Cerebellar cortex (tissue), 1 donor: ENCODE measurements at regions not wholly inside any gene's neighbourhood (a gene's known extent, or its start where the extent isn't known, plus 50 kb on each side); places are given as distances from the start of the nearest gene placed in this dataset.

Source experiments
- DNase-seq: peaks from one replicate; pipeline ENCODE4 v3.0.0-alpha.2; 2015; ENCODE audit warnings: low spot score

DNA sequence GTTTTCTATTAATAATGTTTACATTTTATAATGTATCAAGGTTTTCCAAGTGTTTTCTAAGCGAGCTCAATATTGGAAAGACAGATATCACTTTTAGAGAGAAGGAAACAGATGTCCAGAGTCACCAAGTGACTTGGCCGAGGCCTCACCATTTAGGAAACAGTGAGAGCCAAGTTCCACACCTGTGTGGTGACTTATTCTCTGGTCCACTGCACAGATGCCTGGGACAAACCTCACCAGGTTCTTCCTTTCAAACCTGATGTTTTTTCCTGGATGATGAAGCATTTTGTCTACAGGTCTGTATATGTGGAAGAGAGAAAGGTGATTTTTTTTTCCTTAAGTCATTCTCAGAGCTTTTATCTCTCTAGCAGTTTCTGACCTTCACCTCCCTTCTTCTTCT lies 280.7 kb downstream of the LPIN1 start:
- no peak for DNase-seq

DNA sequence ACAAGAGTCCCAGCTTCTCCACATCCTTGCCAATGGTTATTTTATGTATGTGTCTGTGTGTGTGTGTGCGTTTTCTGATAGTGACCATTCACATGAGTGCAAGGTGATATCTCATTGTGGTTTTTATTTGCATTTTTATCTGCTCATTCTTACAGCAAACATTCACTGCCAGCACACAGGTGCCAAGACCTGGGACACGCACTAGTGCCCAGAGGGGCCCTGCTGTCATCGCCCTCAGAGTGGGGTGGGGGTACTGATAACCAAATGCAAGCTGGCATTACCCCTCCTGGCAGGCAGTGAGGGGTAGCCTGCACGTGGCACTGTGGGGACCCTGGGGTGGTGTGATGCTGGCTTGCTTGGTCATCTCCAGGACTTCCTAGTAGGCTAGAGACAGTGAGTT lies 285.4 kb downstream of the LPIN1 start:
- no peak for DNase-seq

GRCh38 chr2:12032398-12032797 lies 286.0 kb downstream of the LPIN1 start:
- DNase-seq, result no peak

- no peak for DNase-seq
These were observed 286.5 kb downstream of the LPIN1 start for GRCh38 chr2:12032975-12033374.

DNA sequence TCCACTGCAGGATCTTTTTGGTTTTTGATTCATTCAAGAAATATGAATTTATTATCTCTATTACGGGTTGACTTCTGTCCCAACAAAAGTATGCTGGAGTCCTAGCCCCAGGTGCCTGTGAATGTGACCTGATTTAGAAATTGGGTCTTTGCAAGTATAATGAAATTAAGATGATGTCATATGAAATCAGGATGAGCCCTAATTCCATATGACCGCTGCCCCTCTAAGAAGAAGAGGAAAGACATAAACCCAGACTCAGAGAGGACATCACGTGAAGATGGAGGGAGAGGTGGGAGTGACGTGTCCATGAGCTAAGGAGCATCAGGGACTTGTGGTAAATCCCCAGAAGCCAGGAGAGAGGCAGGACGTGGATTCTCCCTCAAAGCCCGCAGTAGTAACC lies 287.1 kb downstream of the LPIN1 start:
- no peak for DNase-seq

- no peak for DNase-seq
These were observed 287.9 kb downstream of the LPIN1 start for GRCh38 chr2:12034382-12034781.

DNA sequence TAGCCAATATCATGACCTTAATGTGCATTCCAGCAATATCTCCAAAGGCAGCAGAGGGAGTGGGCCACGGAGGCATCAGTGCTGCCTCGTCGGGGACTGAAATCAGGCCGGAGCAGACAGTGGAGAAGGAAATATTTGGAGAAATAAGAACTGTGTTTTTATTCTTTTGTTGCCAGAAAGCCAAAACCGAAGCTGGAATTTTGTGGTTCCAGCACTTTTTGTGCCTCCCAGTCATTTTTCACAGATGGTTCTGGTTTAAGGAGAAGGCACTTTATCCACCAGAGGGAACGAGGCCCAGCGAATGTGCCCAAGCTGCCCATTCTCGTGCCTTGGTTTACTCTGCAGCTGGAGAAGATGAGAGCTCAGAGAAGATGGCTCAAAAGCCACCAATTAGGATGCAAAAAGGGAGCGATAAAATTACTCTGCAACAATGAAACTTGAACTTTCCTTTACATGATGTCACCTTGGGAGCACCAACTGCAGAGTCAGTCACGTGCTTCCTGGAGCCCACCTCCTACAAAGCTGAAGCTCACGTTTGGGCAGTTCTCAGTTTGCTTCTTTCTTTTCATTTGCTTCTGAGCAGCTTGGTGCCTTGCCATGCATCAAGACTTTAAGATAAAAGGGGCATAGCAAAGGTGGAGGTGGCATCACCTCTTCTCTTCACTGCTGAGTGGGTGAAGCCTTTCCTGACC lies 288.7 kb downstream of the LPIN1 start:
- DNase-seq, result no peak

- no peak for DNase-seq
These were observed 289.7 kb downstream of the LPIN1 start for GRCh38 chr2:12035956-12036639.

GRCh38 chr2:12036640-12036983 lies 290.2 kb downstream of the LPIN1 start:
- no peak for DNase-seq

DNA sequence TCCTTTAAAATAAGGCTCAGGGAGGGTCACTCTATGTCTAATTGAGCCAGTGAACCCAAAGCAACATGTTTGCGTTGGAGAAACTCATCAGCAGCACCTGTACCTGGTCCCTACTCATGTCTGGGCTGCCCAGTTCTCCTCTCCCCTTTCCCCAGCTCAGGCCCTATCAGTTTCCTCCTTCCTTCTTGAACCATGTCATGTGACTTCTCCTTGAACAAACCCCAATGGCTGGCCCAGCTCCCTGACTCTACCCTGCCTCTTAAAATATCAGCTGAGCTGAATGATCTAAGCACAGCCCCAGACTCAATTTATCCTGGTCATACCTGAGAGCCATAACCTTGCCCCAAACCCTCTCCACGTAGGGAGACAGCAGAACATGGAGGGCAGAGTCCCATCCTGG lies 290.9 kb downstream of the LPIN1 start:
- DNase-seq, result no peak

GRCh38 chr2:12041236-12041635 lies 294.8 kb downstream of the LPIN1 start:
- DNase-seq, result no peak

DNA sequence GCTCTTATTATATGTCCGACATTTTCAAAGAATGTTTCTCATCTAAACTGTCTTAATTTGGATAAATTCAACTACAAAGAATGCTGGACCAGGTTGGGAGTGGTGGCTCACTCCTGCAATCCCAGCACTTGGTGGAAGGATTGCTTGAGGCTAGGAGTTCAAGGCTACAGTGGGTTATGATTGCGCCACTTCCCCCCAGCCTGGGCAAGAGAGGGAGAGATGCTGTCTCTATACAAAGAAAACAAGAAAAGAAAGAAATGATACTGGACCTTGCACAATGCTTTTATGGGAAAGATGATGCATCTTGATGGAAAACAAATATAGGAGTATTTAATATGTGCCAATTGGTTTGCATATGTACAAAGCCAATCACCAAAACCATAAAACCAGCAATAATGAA lies 296.7 kb downstream of the LPIN1 start:
- no peak for DNase-seq

GRCh38 chr2:12044857-12045256 lies 298.4 kb downstream of the LPIN1 start:
- no peak for DNase-seq

GRCh38 chr2:12045864-12046291 lies 299.4 kb downstream of the LPIN1 start:
- DNase-seq, result peak; percentile 2

GRCh38 chr2:12046641-12047040 lies 300.2 kb downstream of the LPIN1 start:
- DNase-seq, result no peak

DNA sequence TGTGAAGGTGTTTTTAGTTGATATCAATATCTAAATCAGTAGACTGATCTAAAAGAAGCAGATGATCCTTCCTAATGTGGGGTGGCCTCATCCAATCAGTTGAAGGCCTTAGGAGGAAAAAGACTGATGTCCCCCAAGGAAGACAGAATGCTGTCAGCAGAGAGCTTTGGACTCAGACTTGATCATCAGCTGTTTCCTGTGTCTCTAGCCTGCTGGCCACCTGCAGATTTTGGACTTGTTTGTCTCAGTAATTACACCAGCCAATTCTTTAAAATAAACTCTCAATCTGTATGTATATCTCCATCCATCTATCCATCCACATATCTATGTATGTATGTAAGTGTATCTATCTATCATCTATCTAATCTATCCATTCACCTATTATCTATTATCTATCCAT lies 301.3 kb downstream of the LPIN1 start:
- DNase-seq, result no peak

GRCh38 chr2:12048550-12048949 lies 302.1 kb downstream of the LPIN1 start:
- DNase-seq, result peak; percentile 6

- DNase-seq, result no peak
These were observed 304.0 kb downstream of the LPIN1 start for GRCh38 chr2:12050396-12050795.

GRCh38 chr2:12051831-12052230 lies 305.4 kb downstream of the LPIN1 start:
- DNase-seq, result no peak

DNA sequence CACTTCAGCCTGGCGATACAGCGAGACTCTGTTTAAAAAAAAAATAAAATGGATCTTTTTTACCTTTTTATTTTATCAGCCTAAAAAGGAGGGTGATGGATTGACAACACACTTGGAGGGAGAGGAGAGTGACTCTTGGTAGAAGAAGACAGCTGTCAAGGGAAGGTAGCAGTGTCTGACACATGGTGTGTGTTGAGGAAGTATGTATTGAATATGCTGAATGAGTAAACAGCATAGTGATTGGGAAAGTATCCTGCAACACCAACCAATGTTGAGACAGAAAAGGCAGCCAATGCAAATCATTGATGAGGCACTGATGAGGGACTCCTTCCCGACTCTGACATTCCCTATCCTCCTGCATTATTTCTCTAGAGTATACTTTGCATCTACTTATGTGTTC lies 306.4 kb downstream of the LPIN1 start:
- DNase-seq, result no peak

DNA sequence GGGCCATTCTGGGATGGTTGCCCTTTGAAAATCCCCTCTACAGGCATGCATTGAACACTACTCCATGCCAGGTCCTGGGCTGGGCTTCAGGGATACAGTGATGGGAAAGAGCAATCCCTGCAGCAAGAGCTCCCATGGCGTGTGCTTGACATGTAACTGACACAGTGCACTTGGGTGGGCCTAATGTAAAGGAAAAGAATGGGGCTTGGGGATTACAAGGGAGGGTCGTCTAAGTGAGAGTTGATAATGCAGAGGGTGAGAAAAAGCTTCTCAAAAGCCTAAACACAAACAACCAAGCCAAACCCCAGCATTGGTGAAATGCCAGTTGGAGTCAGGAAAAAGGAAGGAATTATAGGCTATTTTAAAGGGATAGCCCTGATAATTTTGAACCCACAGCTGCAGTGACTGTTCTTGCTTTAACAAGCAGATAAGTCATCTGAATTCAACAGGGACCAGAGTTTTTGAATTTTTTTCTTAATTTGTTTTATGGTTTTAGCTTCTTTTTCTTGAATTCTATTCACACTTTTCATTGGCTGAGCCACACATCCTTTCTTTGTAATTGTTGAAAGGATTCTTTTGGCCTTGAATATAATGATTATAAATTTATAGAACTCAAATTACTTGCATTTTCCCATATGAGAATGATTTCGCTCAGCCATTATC lies 308.7 kb downstream of the LPIN1 start:
- no peak for DNase-seq

- no peak for DNase-seq
These were observed 311.2 kb downstream of the LPIN1 start for GRCh38 chr2:12057436-12058166.
